Bronchial epithelial cell (primary cell): ENCODE measurements at regions not wholly inside any gene's neighbourhood (a gene's known extent, or its start where the extent isn't known, plus 50 kb on each side); places are given as distances from the start of the nearest gene placed in this dataset.

Source experiments
- DNase-seq: peaks from one replicate; pipeline ENCODE4 v3.0.0-alpha.2; 2010; ENCODE audit warnings: low read depth
- FAIRE-seq: peaks from 2 replicates; lab custom pipeline; 2011; peaks lifted over from hg19 to GRCh38; lab: Jason Lieb, UNC
- H3K27me3 ChIP-seq: 2 replicates; pipeline ENCODE4 v1.5.1; 2011; ENCODE audit warnings: low read length; ENCODE audit not compliant: control insufficient read depth, insufficient read depth
- H3K36me3 ChIP-seq: 2 replicates; pipeline ENCODE4 v1.5.1; 2011; ENCODE audit warnings: low read length; ENCODE audit not compliant: control insufficient read depth, insufficient read depth
- H3K4me3 ChIP-seq: 2 replicates; pipeline ENCODE4 v1.5.1; 2011; ENCODE audit warnings: mild to moderate bottlenecking, low read depth, low read length, control low read depth
- TF ChIP-seq, protein P1 (sequence below): IDR thresholded peaks from 2 replicates; pipeline ENCODE4 v1.5.1; 2011; ENCODE audit warnings: mild to moderate bottlenecking, moderate library complexity, low read length, control low read depth, inconsistent platforms; ENCODE audit not compliant: insufficient read depth, severe bottlenecking

DNA sequence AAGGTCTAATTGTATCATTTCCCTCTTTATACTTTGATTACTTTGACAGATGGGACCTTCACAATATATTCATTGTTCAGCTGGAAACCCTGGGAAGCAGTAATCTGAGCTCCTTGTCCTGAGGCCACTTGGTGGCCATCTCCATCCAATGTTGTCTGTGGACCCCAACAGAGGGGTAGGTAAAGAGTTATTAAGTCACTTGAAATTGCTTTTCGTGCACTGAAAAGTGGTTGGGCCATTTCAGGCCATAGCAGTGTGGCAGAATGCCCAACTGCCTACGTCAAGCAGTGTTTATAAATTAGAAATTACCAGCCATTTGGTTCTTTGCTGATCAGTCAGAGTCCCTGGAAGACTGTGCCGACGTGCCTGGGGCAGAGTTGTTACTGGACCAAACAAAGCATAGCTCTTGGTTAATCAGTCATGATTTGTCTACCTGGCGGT, 308.3 kb upstream of the USP25 start:
- H3K4me3 ChIP-seq: no peak overlapping the region
- H3K36me3 ChIP-seq: no peaks in the 10 kb centered on the region
- TF ChIP-seq, protein P1, sequence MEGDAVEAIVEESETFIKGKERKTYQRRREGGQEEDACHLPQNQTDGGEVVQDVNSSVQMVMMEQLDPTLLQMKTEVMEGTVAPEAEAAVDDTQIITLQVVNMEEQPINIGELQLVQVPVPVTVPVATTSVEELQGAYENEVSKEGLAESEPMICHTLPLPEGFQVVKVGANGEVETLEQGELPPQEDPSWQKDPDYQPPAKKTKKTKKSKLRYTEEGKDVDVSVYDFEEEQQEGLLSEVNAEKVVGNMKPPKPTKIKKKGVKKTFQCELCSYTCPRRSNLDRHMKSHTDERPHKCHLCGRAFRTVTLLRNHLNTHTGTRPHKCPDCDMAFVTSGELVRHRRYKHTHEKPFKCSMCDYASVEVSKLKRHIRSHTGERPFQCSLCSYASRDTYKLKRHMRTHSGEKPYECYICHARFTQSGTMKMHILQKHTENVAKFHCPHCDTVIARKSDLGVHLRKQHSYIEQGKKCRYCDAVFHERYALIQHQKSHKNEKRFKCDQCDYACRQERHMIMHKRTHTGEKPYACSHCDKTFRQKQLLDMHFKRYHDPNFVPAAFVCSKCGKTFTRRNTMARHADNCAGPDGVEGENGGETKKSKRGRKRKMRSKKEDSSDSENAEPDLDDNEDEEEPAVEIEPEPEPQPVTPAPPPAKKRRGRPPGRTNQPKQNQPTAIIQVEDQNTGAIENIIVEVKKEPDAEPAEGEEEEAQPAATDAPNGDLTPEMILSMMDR: no peak
- FAIRE-seq (no peak), DNase-seq (peak; percentile 81)
- H3K27me3 ChIP-seq: no peaks in the 10 kb centered on the region

DNA sequence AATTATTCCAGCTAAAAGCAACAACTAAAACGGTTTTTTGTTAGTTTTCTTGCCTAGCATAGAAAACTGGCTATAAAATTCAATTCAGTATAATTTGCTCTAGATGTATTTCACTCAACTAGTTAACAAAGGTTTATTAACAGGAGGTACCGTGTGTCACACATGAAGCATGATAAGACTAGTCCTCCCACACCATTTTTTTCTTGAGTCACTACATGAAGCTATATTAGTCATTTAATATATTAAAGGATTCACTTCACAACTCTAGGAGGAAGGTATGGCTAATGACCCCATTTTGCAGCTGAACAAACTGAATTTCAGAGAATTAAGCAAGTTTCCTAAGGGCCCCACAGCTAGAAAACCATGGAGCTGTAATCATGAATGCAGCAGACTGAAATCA, 307.8 kb upstream of the USP25 start:
- FAIRE-seq (no peak), DNase-seq (peak; percentile 94)
- no peaks in the 10 kb centered on the region for H3K27me3 ChIP-seq

DNA sequence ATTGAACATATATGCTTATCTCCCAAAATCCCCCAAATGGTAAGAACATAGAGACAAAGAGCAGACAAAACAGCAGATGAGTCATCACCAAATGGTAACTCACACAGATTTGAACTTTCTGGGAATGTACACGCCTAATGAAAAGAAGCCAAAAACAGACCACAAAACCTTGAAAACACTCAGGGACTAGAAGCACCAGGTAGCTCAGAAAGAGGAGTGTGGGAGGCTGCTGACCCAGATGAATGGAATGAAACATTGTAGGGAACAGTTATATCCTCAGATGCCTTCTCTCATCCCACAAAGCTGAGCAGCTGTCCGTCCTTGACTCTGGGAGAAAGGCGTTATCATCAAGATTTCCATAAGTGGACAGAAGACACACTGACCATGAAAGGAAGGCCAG, 307.0 kb upstream of the USP25 start:
- no peaks in the 10 kb centered on the region for H3K36me3 ChIP-seq
- TF ChIP-seq, protein P1: no peak
- DNase-seq (peak; percentile 96), FAIRE-seq (peak; percentile 72)
- no peak overlapping the region for H3K4me3 ChIP-seq
- no peaks in the 10 kb centered on the region for H3K27me3 ChIP-seq

More for the DNA sequence above, 307.8 kb upstream of the USP25 start:
- no peaks in the 10 kb centered on the region for H3K36me3 ChIP-seq
- H3K4me3 ChIP-seq: no peak overlapping the region
- TF ChIP-seq, protein P1: no peak

DNA sequence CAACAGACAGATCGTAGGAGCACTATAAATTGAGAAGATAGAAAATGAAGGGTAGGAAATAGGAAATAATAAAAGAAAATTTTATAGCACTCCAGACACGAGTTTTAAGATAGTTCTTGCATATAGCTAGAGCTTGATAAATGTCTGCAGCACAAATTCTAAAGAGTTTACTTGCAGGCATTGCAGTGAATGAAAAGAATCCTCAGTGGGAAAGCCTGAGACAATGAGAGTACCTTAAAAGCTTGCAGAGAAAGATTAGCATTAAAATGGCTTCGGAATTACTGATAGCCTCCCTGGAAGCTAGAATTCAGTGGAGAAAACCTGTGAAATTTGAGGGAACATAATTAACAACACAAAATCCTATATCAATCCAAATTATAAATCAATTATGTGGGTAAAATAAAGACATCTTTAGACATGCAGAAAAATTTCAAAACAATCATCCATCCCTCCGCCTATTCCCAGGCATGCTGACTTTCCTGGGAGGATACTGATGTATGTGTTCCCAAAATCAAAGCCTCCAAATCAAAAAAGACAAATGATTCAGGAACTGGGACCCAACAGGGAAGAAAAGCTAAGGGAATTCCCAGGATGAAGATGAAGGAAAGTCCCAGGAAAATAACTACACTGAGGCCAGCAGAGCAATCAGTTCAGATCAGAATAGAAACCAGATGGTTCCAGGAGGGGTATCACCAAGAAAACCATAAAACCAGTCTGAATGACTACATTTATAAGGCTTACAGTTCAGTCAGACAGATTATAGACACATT, 305.9 kb upstream of the USP25 start:
- H3K4me3 ChIP-seq: no peak overlapping the region
- TF ChIP-seq, protein P1: no peak
- FAIRE-seq (no peak), DNase-seq (no peak)
- H3K36me3 ChIP-seq: no peaks in the 10 kb centered on the region
- no peaks in the 10 kb centered on the region for H3K27me3 ChIP-seq

DNA sequence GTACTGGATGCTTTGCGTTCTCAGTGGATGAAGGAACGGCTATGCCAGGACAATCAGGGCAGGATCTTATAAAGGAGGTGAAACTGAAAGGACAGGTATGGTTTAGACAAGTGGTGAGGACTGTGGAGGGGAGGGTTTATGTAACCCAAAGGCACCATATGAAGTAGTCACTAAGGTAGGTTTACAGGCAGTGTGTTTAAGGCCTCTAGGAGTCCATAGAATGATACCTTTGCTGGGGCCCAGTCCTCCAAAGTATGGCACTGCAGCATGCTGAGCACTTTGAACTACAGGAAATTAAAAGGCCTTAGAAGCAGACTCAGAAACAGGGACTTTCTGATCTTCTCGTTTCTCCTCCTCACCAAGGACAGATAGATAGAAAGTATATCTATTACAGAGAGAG, 304.7 kb upstream of the USP25 start:
- Histone ChIP-seq H3K27me3 (no peaks in the 10 kb centered on the region), H3K4me3 (no peak overlapping the region), H3K36me3 (no peaks in the 10 kb centered on the region)
- FAIRE-seq (no peak), DNase-seq (no peak)
- TF ChIP-seq, protein P1: no peak
